ENCODE measurements at regions not wholly inside any gene's neighbourhood (a gene's known extent, or its start where the extent isn't known, plus 50 kb on each side); places are given as distances from the start of the nearest gene placed in this dataset.

DNA sequence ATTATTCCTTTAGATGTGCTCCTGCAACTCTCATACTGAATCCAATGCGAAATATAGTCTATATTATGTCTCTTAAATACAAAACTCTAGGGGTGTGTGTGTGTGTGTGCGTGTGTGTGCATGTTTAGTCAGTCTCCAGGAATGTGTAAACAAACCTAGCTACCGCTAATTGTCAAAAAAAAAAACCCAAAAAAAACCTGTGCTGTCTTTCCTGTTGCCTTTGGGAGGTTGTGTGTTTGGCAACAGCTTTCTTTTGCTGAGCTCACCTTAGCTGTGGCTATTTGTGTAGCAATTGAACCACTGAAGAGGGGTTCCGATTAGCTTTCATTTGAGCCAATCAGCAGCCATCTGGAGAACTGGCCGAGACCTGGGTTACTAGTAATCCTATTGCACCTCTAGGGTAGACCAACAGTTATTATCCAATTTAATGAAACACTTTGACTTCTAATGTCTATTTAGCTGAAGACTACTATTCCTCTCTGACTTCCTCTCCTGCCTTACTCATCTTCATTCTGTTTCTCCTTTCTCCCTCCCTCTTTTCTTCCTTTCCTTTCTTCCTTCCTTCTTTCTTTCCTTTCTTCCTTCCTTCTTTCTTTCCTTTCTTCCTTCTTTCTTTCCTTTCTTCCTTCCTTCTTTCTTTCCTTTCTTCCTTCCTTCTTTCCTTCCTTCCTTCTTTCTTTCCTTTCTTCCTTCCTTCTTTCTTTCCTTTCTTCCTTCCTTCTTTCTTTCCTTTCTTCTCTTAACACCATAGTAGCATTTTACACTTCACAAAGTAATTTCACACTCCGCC is 471.1 kb downstream of the GBA3 start:
- no peaks in the 10 kb centered on the region for H3K36me3 Mint-ChIP-seq
- no peak overlapping the region for H3K4me3 Mint-ChIP-seq

DNA sequence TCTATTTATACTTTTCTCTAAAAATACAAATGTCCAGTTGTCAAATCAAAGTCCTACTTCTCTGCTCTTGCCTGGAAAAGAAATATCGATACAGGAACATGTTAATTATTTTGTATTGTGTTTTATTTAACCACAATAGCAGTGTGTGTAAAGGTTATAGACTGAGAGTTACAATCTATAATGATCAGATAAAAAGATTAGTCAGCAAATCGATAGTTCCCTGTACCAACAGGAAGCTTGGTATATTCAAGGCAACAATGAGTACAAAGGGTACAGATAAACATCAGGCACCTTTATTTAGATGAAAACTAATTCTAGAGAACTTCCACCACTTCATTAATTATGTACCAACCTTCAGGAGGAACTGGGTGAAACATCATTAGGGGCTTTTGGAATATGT is 469.5 kb downstream of the GBA3 start:
- H3K27ac Mint-ChIP-seq = no peak overlapping the region
- peaks cover 0 to 3% (median 0%) of the 10 kb centered on the region in 3 donors for H3K27me3 Mint-ChIP-seq (ENCODE audit: low read depth in 3 of 3)
- H3K9me3 Mint-ChIP-seq = peaks cover 4 to 35% (median 16%) of the 10 kb centered on the region in 6 donors
- DNase-seq = no peak
- no peak overlapping the region for H3K4me3 Mint-ChIP-seq
- H3K36me3 Mint-ChIP-seq = no peaks in the 10 kb centered on the region
- H3K4me1 Mint-ChIP-seq = no peaks in the 10 kb centered on the region

More for the DNA sequence above, 471.1 kb downstream of the GBA3 start:
- Mint-ChIP-seq H3K27ac (no peak overlapping the region), H3K4me1 (no peaks in the 10 kb centered on the region), H3K9me3 (peaks cover 4 to 35% (median 15%) of the 10 kb centered on the region in 6 donors), H3K27me3 (ENCODE audit: low read depth in 3 of 3) (peaks cover 0 to 3% (median 0%) of the 10 kb centered on the region in 3 donors)
- DNase-seq = no peak

GRCh38 chr4:23161787-23162186 is 469.1 kb downstream of the GBA3 start:
- no peak overlapping the region for H3K4me3 Mint-ChIP-seq
- no peaks in the 10 kb centered on the region for H3K27me3 Mint-ChIP-seq (ENCODE audit: low read depth in 3 of 3)
- H3K27ac Mint-ChIP-seq = no peak overlapping the region
- H3K9me3 Mint-ChIP-seq = peaks cover 4 to 35% (median 17%) of the 10 kb centered on the region in 6 donors
- H3K36me3 Mint-ChIP-seq = no peaks in the 10 kb centered on the region
- DNase-seq = no peak
- H3K4me1 Mint-ChIP-seq = no peaks in the 10 kb centered on the region

GRCh38 chr4:23153076-23153475 is 460.3 kb downstream of the GBA3 start:
- Mint-ChIP-seq H3K4me1 (no peaks in the 10 kb centered on the region), H3K27ac (no peak overlapping the region), H3K27me3 (ENCODE audit: low read depth in 3 of 3) (peaks cover 0 to 3% (median 0%) of the 10 kb centered on the region in 3 donors), H3K36me3 (no peaks in the 10 kb centered on the region), H3K4me3 (no peak overlapping the region), H3K9me3 (peaks cover 4 to 45% (median 13%) of the 10 kb centered on the region in 6 donors)
- DNase-seq = no peak

DNA sequence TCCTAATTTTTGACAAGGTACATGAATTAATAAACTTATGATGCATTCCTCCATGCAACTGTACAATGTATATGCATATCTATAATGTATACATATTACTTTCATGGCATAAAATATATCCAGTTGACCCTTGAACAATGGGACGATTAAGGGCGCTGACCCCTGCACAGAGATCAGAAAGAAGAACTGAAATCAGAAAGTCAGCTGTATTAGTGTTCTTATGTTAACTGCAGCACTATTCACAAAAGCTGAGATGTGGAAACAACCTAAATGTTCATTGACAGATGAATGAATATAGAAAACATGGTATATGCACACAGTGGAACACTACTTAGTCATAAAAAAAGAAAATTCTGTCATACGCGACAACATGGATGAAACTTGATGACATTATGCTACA is 457.1 kb downstream of the GBA3 start:
- Mint-ChIP-seq H3K4me3 (no peak overlapping the region), H3K27ac (no peak overlapping the region), H3K9me3 (peaks cover 2 to 42% (median 12%) of the 10 kb centered on the region in 6 donors), H3K27me3 (ENCODE audit: low read depth in 3 of 3) (peaks cover 0 to 3% (median 0%) of the 10 kb centered on the region in 3 donors), H3K4me1 (no peaks in the 10 kb centered on the region), H3K36me3 (no peaks in the 10 kb centered on the region)
- DNase-seq = no peak

GRCh38 chr4:23144707-23145106 is 452.0 kb downstream of the GBA3 start:
- Mint-ChIP-seq H3K27me3 (ENCODE audit: low read depth in 3 of 3) (peaks cover 0 to 3% (median 2%) of the 10 kb centered on the region in 3 donors), H3K4me1 (no peaks in the 10 kb centered on the region), H3K36me3 (no peaks in the 10 kb centered on the region), H3K27ac (no peak overlapping the region), H3K9me3 (peaks cover 0 to 21% (median 6%) of the 10 kb centered on the region in 6 donors), H3K4me3 (no peak overlapping the region)
- no peak for DNase-seq

GRCh38 chr4:23135792-23136645 is 443.3 kb downstream of the GBA3 start:
- no peak for DNase-seq
- no peaks in the 10 kb centered on the region for H3K4me1 Mint-ChIP-seq
- H3K4me3 Mint-ChIP-seq = no peak overlapping the region
- peaks cover 0 to 24% (median 0%) of the 10 kb centered on the region in 6 donors for H3K9me3 Mint-ChIP-seq
- H3K27ac Mint-ChIP-seq = no peak overlapping the region
- no peaks in the 10 kb centered on the region for H3K36me3 Mint-ChIP-seq
- H3K27me3 Mint-ChIP-seq (ENCODE audit: low read depth in 3 of 3) = no peaks in the 10 kb centered on the region

DNA sequence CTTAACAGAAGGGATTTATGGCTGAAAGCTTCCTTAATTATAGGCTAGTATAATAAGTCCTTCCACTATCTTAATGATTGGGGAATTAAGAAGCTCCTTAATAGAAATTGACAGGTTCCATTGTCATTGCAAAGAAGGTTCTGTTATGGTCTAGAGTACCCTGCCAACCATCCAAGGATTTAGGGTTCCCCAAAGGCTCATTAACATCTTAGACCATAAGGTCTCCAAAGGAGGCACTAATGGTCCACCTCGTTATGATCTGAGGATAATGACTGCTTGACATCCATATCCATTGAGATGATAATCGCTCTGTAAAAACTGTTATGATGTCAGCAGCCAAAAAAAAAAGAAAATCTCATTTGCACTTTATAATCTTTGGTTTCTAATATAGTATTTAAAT is 441.6 kb downstream of the GBA3 start:
- Mint-ChIP-seq H3K4me1 (no peaks in the 10 kb centered on the region), H3K27ac (no peak overlapping the region), H3K27me3 (ENCODE audit: low read depth in 3 of 3) (no peaks in the 10 kb centered on the region), H3K9me3 (peaks cover 0 to 25% (median 0%) of the 10 kb centered on the region in 6 donors), H3K4me3 (no peak overlapping the region), H3K36me3 (no peaks in the 10 kb centered on the region)
- DNase-seq = no peak

DNA sequence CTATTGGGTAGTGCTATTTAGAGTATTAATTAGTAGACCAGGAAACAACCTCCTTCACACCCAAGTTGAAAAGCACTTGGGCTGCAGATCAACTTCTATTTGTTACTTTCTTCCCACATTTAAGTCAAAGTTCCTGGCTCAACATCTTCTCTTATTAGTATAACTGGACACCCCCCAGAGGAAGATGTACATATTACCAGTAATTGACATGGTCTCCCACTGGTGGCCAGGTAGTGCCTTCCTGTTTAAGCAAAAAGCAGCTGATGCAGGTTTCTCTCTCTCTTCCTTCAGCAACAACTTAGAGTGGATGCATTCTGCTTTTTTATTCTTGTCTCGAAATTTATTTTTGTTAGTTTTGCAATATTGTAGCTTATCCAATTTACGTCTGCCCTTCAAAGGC is 438.1 kb downstream of the GBA3 start:
- H3K4me3 Mint-ChIP-seq = no peak overlapping the region
- peaks cover 1 to 28% (median 2%) of the 10 kb centered on the region in 6 donors for H3K9me3 Mint-ChIP-seq
- H3K27me3 Mint-ChIP-seq (ENCODE audit: low read depth in 3 of 3) = no peaks in the 10 kb centered on the region
- H3K4me1 Mint-ChIP-seq = no peaks in the 10 kb centered on the region
- H3K36me3 Mint-ChIP-seq = peaks cover 0 to 3% (median 0%) of the 10 kb centered on the region in 3 donors
- no peak overlapping the region for H3K27ac Mint-ChIP-seq
- DNase-seq = no peak

- no peaks in the 10 kb centered on the region for H3K4me1 Mint-ChIP-seq
- DNase-seq = no peak
- peaks cover 1 to 39% (median 14%) of the 10 kb centered on the region in 6 donors for H3K9me3 Mint-ChIP-seq
- no peak overlapping the region for H3K27ac Mint-ChIP-seq
- peaks cover 0 to 3% (median 0%) of the 10 kb centered on the region in 3 donors for H3K36me3 Mint-ChIP-seq
- no peak overlapping the region for H3K4me3 Mint-ChIP-seq
- H3K27me3 Mint-ChIP-seq (ENCODE audit: low read depth in 3 of 3) = no peaks in the 10 kb centered on the region
These were observed 432.4 kb downstream of the GBA3 start for GRCh38 chr4:23125118-23125517.

DNA sequence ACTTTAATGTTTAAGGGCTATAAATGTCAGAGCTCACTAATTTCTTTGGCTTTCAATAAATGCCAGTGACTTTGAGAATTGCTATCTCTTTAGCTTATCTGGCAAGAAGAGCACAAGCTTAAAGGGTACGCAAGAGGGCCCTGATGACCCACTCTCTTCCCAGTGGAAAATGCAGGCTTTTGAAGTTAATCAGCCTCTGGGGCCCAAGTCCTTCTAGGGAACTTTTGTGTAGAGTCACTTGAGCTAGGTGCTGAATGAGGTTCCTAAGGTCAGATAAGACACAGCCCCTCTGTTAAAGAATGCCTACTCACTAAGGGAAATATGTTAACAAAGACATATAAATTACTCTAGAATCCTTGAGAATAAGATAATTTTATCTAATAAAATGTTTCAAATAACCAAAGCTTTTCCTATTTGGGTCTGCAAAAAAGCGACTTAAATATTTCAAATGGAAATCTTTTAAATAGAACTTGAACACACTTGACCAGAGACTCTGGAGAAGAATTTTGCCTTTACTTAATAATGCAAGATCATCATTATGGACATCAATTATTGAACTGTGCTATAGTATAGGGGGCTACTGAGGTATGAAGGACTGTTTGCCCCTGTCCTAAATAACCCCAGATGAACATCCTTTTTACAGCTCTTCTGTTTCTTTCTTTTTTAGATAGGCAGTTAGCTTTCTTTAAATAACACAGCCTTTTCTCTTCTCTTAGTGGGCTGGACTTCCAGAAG is 430.1 kb downstream of the GBA3 start:
- DNase-seq = no peak
- H3K36me3 Mint-ChIP-seq = peaks cover 0 to 3% (median 0%) of the 10 kb centered on the region in 3 donors
- no peaks in the 10 kb centered on the region for H3K4me1 Mint-ChIP-seq
- H3K9me3 Mint-ChIP-seq = peaks cover 0 to 31% (median 12%) of the 10 kb centered on the region in 6 donors
- no peak overlapping the region for H3K27ac Mint-ChIP-seq
- no peaks in the 10 kb centered on the region for H3K27me3 Mint-ChIP-seq (ENCODE audit: low read depth in 3 of 3)
- no peak overlapping the region for H3K4me3 Mint-ChIP-seq

DNA sequence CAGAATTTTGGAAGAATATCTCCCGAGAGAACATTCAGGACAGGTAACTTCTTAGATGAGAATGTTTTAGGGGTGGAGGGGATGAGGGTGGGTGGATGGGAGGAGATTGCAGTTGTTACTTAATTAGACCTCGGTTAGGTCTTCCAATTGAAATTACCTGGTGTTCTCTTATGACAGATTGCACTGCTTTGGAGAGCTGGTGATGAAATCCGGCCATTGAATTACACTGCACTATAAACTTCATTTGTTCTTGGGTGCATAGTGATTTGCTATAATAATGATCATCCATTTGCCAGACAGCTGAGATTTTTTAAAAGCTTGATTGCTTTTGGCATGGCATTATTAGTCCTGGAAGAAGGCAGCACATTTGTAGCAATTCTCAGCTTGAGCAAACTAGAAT is 427.6 kb downstream of the GBA3 start:
- Mint-ChIP-seq H3K27ac (no peak overlapping the region), H3K27me3 (ENCODE audit: low read depth in 3 of 3) (no peaks in the 10 kb centered on the region), H3K4me1 (no peaks in the 10 kb centered on the region), H3K36me3 (no peaks in the 10 kb centered on the region), H3K4me3 (no peak overlapping the region), H3K9me3 (peaks cover 3 to 36% (median 11%) of the 10 kb centered on the region in 6 donors)
- no peak for DNase-seq

DNA sequence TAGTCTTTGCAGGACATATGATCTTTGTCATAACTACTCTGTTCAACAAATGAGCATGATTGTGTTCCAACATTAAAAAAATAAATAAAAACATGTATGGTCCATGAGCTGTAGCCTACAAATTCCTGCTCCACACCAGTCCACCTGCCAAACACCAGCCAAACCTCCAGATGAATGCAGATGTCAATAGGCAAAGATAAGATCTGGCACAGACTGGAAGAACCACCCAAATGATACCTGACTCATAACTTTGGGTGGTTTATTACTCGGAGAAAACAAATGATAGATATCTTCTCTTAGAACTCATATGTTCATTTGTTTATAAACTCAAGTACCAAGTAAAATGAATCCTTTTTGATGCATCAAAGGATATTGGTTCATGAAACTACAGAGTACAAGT is 425.1 kb downstream of the GBA3 start:
- H3K36me3 Mint-ChIP-seq = no peaks in the 10 kb centered on the region
- no peak overlapping the region for H3K27ac Mint-ChIP-seq
- DNase-seq = no peak
- no peaks in the 10 kb centered on the region for H3K27me3 Mint-ChIP-seq (ENCODE audit: low read depth in 3 of 3)
- no peak overlapping the region for H3K4me3 Mint-ChIP-seq
- H3K9me3 Mint-ChIP-seq = peaks cover 4 to 24% (median 11%) of the 10 kb centered on the region in 6 donors
- H3K4me1 Mint-ChIP-seq = no peaks in the 10 kb centered on the region

Measured in immature natural killer cell (primary cell).